MCF 10A (cell line): ENCODE measurements at regions not wholly inside any gene's neighbourhood (a gene's known extent, or its start where the extent isn't known, plus 50 kb on each side); places are given as distances from the start of the nearest gene placed in this dataset.

Source experiments
- BruUV-seq: library from RNA; stranded (reverse); fragments of 400-500 nt; replicated peaks from 2 replicates; lab custom pipeline; 2021; lab: Mats Ljungman, UMichigan
- CTCF ChIA-PET: fragments of 300-600 bp; sonication (Branson Sonifier 250); formaldehyde crosslinking; extraction: SDS; loops from one replicate; lab custom pipeline; 2021; ENCODE audit warnings: antibody characterized with exemption, inconsistent platforms; lab: Yijun Ruan, JAX
- POLR2A ChIA-PET: fragments of 300-600, 350-650 bp; sonication (Branson Sonifier 250); formaldehyde crosslinking; extraction: SDS; loops from one replicate; lab custom pipeline; 2020; ENCODE audit warnings: antibody characterized with exemption, inconsistent platforms; lab: Yijun Ruan, JAX
- DNase-seq: peaks from one replicate; pipeline ENCODE4 v3.0.0-alpha.2; 2018; ENCODE audit not compliant: unreplicated experiment
- H3K27ac Mint-ChIP-seq: one replicate; pipeline ENCODE4 v1.8.0; 2022; ENCODE audit warnings: mild to moderate bottlenecking, low read depth, mixed read lengths; ENCODE audit not compliant: unreplicated experiment
- H3K27me3 Mint-ChIP-seq: one replicate; pipeline ENCODE4 v1.8.0; 2022; ENCODE audit warnings: mixed read lengths; ENCODE audit not compliant: insufficient read depth, unreplicated experiment
- H3K36me3 Mint-ChIP-seq: one replicate; pipeline ENCODE4 v1.8.0; 2022; ENCODE audit warnings: mild to moderate bottlenecking, moderate library complexity, mixed read lengths; ENCODE audit not compliant: insufficient read depth, unreplicated experiment
- H3K4me1 Mint-ChIP-seq: one replicate; pipeline ENCODE4 v1.8.0; 2022; ENCODE audit warnings: mixed read lengths; ENCODE audit not compliant: insufficient read depth, unreplicated experiment
- H3K4me3 Mint-ChIP-seq: one replicate; pipeline ENCODE4 v1.8.0; 2022; ENCODE audit warnings: mild to moderate bottlenecking, moderate library complexity, mixed read lengths; ENCODE audit not compliant: unreplicated experiment
- H3K9me3 Mint-ChIP-seq: one replicate; pipeline ENCODE4 v1.8.0; 2022; ENCODE audit warnings: mixed read lengths; ENCODE audit not compliant: unreplicated experiment
- CTCF ChIP-seq: fragments of 200-600 bp; IDR thresholded peaks from one replicate; pipeline ENCODE4 v1.8.0; 2022; ENCODE audit warnings: antibody characterized with exemption, mild to moderate bottlenecking; ENCODE audit not compliant: unreplicated experiment
- intact Hi-C: fragments of 100-400 bp; cut with micrococcal nuclease; formaldehyde crosslinking; loops from 2 replicates; pipeline ENCODE4 v1.14.1; 2022

- no peak overlapping the region for H3K27ac Mint-ChIP-seq
- intact Hi-C loops: no loop called here
- H3K36me3 Mint-ChIP-seq: no peaks in the 10 kb centered on the region
- CTCF ChIA-PET: no interaction called here
- no peaks in the 10 kb centered on the region for H3K4me1 Mint-ChIP-seq
- no peaks in the 10 kb centered on the region for H3K9me3 Mint-ChIP-seq
- POLR2A ChIA-PET: no interaction called here
- BruUV-seq: no TSS peak
- H3K4me3 Mint-ChIP-seq: no peak overlapping the region
- DNase-seq: no peak
- peaks cover 19% of the 10 kb centered on the region for H3K27me3 Mint-ChIP-seq
- no peak for TF ChIP-seq CTCF
Observed at GRCh38 chr3:38967693-38967989, 84.1 kb downstream of the SCN11A start.

- ChIA-PET CTCF (no interaction called here), POLR2A (no interaction called here)
- Mint-ChIP-seq H3K9me3 (no peaks in the 10 kb centered on the region), H3K27me3 (peaks cover 13% of the 10 kb centered on the region), H3K4me1 (no peaks in the 10 kb centered on the region), H3K27ac (no peak overlapping the region), H3K36me3 (no peaks in the 10 kb centered on the region), H3K4me3 (no peak overlapping the region)
- BruUV-seq: no TSS peak
- intact Hi-C loops: no loop called here
- TF ChIP-seq CTCF: no peak
- no peak for DNase-seq
Observed at GRCh38 chr3:38966811-38967692, 84.7 kb downstream of the SCN11A start.

- CTCF ChIA-PET: interaction anchor here (0.6 kb wide), 1 partner anchor 303 kb away, joined by 3 read pairs; no protein-coding TSS in a partner anchor
Observed at GRCh38 chr3:38964646-38965045, 87.1 kb downstream of the SCN11A start.

GRCh38 chr3:38964204-38964603 is 87.5 kb downstream of the SCN11A start:
- Mint-ChIP-seq H3K27me3 (no peaks in the 10 kb centered on the region), H3K36me3 (no peaks in the 10 kb centered on the region), H3K27ac (no peak overlapping the region), H3K9me3 (no peaks in the 10 kb centered on the region), H3K4me3 (no peak overlapping the region), H3K4me1 (no peaks in the 10 kb centered on the region)
- TF ChIP-seq CTCF: no peak
- ChIA-PET POLR2A (no interaction called here), CTCF (interaction anchor here (0.6 kb wide), 1 partner anchor 303 kb away, joined by 3 read pairs; no protein-coding TSS in a partner anchor)
- intact Hi-C loops: no loop called here
- no TSS peak for BruUV-seq
- no peak for DNase-seq

More at GRCh38 chr3:38964646-38965045, 87.1 kb downstream of the SCN11A start:
- H3K9me3 Mint-ChIP-seq: no peaks in the 10 kb centered on the region
- no peak for DNase-seq
- no peaks in the 10 kb centered on the region for H3K4me1 Mint-ChIP-seq
- intact Hi-C loops: no loop called here
- no peak overlapping the region for H3K27ac Mint-ChIP-seq
- no peak overlapping the region for H3K4me3 Mint-ChIP-seq
- no TSS peak for BruUV-seq
- POLR2A ChIA-PET: no interaction called here
- no peak for TF ChIP-seq CTCF
- H3K36me3 Mint-ChIP-seq: no peaks in the 10 kb centered on the region
- no peaks in the 10 kb centered on the region for H3K27me3 Mint-ChIP-seq
